CD14-positive monocyte (primary cell): ENCODE measurements at regions not wholly inside any gene's neighbourhood (a gene's known extent, or its start where the extent isn't known, plus 50 kb on each side); places are given as distances from the start of the nearest gene placed in this dataset.

Experiments used
- DNase-seq, 3 donors: peaks; one replicate each; pipeline ENCODE4 v3.0.0-alpha.2; 2011 to 2022
- H2AFZ ChIP-seq: 2 replicates; pipeline ENCODE4 v1.6.0; 2012; ENCODE audit warnings: mild to moderate bottlenecking, low read depth, low read length, inconsistent platforms; ENCODE audit not compliant: insufficient read depth, poor library complexity, severe bottlenecking
- H3K27ac ChIP-seq, 2 donors: 1 replicate in 1 of 2; 2 replicates in 1 of 2; pipeline ENCODE4 v1.5.1; 2012 to 2013; ENCODE audit warnings: low read length in 2 of 2, control low read depth in 1 of 2, inconsistent platforms in 1 of 2, low read depth in 1 of 2, mild to moderate bottlenecking in 1 of 2
- H3K27me3 ChIP-seq, 2 donors: one replicate each; pipeline versions ENCODE4 v1.6.0 to v1.6.1; 2011 to 2013; ENCODE audit warnings: low read length in 2 of 2; ENCODE audit not compliant: control insufficient read depth in 2 of 2, insufficient read depth in 2 of 2
- H3K36me3 ChIP-seq, 2 donors: replicated peaks in 1 of 2; 1 replicate in 1 of 2; 2 replicates in 1 of 2; pipeline versions ENCODE4 v1.5.1 to v1.6.1; 2012 to 2013; ENCODE audit warnings: low read length in 2 of 2, control low read depth in 1 of 2, inconsistent platforms in 1 of 2, mild to moderate bottlenecking in 1 of 2; ENCODE audit not compliant: insufficient read depth in 2 of 2, control insufficient read depth in 1 of 2
- H3K4me1 ChIP-seq, 2 donors: 1 replicate in 1 of 2; 2 replicates in 1 of 2; pipeline versions ENCODE4 v1.5.1 to v1.6.1; 2012 to 2013; ENCODE audit warnings: low read length in 2 of 2, control low read depth in 1 of 2, inconsistent platforms in 1 of 2, mild to moderate bottlenecking in 1 of 2, moderate library complexity in 1 of 2; ENCODE audit not compliant: insufficient read depth in 2 of 2, control insufficient read depth in 1 of 2
- H3K4me2 ChIP-seq: replicated peaks from 2 replicates; pipeline ENCODE3; 2012; ENCODE audit warnings: low read length, moderate library complexity, mild to moderate bottlenecking; ENCODE audit not compliant: poor library complexity, severe bottlenecking; ENCODE audit errors: extremely low read depth
- H3K4me3 ChIP-seq, 3 experiments: fragments of 200-600 bp in 1 of 3; sonication (generic) in 1 of 3; replicated peaks in 1 of 3; 1 replicate in 2 of 3; 2 replicates in 1 of 3; pipeline ENCODE4 v1.5.1; 2011 to 2013; ENCODE audit warnings: low read length in 3 of 3, mild to moderate bottlenecking in 3 of 3, control low read depth in 2 of 3, low read depth in 2 of 3, inconsistent platforms in 1 of 3, moderate library complexity in 1 of 3
- H3K79me2 ChIP-seq: 2 replicates; pipeline ENCODE4 v1.6.0; 2012; ENCODE audit warnings: mild to moderate bottlenecking, control low read depth, inconsistent platforms, low read length, moderate library complexity; ENCODE audit not compliant: insufficient read depth
- H3K9ac ChIP-seq: 2 replicates; pipeline ENCODE4 v1.6.0; 2017; ENCODE audit warnings: low read length, mild to moderate bottlenecking; ENCODE audit not compliant: insufficient read depth, poor library complexity, severe bottlenecking
- H3K9me3 ChIP-seq, 2 donors: replicated peaks in 1 of 2; 1 replicate in 1 of 2; 2 replicates in 1 of 2; pipeline versions ENCODE4 v1.5.1 to v1.6.1; 2012 to 2013; ENCODE audit warnings: low read length in 2 of 2, control low read depth in 1 of 2; ENCODE audit not compliant: control insufficient read depth in 1 of 2, insufficient read depth in 1 of 2
- H4K20me1 ChIP-seq: 2 replicates; pipeline ENCODE4 v1.6.0; 2012; ENCODE audit warnings: mild to moderate bottlenecking, low read length, control low read depth, moderate library complexity; ENCODE audit not compliant: insufficient read depth
- H3K27ac Mint-ChIP-seq, 7 donors: one replicate each; pipeline ENCODE4 v1.8.0; 2020; ENCODE audit warnings: mild to moderate bottlenecking in 7 of 7, mixed read lengths in 7 of 7, moderate library complexity in 6 of 7, inconsistent platforms in 2 of 7
- H3K27me3 Mint-ChIP-seq, 3 donors: one replicate each; pipeline ENCODE4 v1.8.0; 2021 to 2022; ENCODE audit warnings: low read depth in 3 of 3, mild to moderate bottlenecking in 3 of 3, mixed read lengths in 3 of 3, moderate library complexity in 3 of 3, inconsistent platforms in 1 of 3
- H3K36me3 Mint-ChIP-seq, 2 donors: one replicate each; pipeline ENCODE4 v1.8.0; 2020; ENCODE audit warnings: mixed read lengths in 2 of 2, inconsistent platforms in 1 of 2, mild to moderate bottlenecking in 1 of 2
- H3K4me1 Mint-ChIP-seq: one replicate; pipeline ENCODE4 v1.8.0; 2020; ENCODE audit warnings: mild to moderate bottlenecking, mixed read lengths
- H3K4me3 Mint-ChIP-seq, 2 donors: one replicate each; pipeline ENCODE4 v1.8.0; 2020; ENCODE audit warnings: mild to moderate bottlenecking in 2 of 2, mixed read lengths in 2 of 2, moderate library complexity in 1 of 2
- H3K9me3 Mint-ChIP-seq, 7 donors: one replicate each; pipeline ENCODE4 v1.8.0; 2020 to 2022; ENCODE audit warnings: mixed read lengths in 7 of 7, mild to moderate bottlenecking in 6 of 7, moderate library complexity in 6 of 7, inconsistent platforms in 2 of 7
- WGBS: methylation state at CpG from one replicate; pipeline ENCODE4 v1.1.5; 2013; ENCODE audit warnings: missing lambda C conversion rate; ENCODE audit not compliant: insufficient coverage; 5-methylcytosine and 5-hydroxymethylcytosine counted together
- intact Hi-C, 2 donors: fragments of 100-400 bp; cut with micrococcal nuclease; formaldehyde crosslinking; loops; one replicate each; pipeline versions ENCODE4 v1.15.0 to v1.15.1; 2023
- TF ChIP-seq, protein P1 (sequence below): fragments of 200-600 bp; IDR thresholded peaks from one replicate; pipeline ENCODE4 v1.8.0; 2022; ENCODE audit warnings: antibody characterized with exemption, mild to moderate bottlenecking

DNA sequence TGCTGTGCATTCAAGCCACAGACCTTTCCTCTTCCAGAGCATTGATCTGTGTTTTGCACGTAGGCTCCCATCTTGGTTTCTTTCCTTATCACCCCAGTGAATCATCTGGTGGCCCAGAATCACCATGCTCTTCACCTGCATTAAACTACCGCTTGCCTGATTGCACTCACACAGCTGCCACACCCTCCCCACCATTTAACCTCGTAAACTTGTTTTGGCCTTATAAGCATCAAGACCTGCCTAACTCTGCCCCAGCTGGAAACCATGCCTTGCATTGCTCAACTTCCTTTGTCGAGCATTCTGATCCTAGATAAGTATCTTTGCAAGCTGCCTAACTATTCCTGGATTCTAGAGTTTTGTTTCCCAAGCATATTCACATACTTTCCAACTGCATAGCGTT lies 369.6 kb upstream of the SEMA6A start:
- H3K79me2 ChIP-seq, result no peaks in the 10 kb centered on the region
- intact Hi-C loops, result no loop called here
- no peaks in the 10 kb centered on the region for H3K27me3 ChIP-seq
- no peak overlapping the region for H3K27ac ChIP-seq
- H3K4me1 ChIP-seq, result no peaks in the 10 kb centered on the region
- Mint-ChIP-seq H3K27me3 (peaks cover 0 to 2% (median 0%) of the 10 kb centered on the region in 3 donors), H3K36me3 (no peaks in the 10 kb centered on the region), H3K4me1 (no peaks in the 10 kb centered on the region), H3K4me3 (no peak overlapping the region), H3K27ac (peak overlapping the region in 1 of 7 donors; percentile 35), H3K9me3 (peaks cover 0 to 2% (median 0%) of the 10 kb centered on the region in 7 donors)
- H3K4me3 ChIP-seq, result no peak overlapping the region
- no peaks in the 10 kb centered on the region for H3K36me3 ChIP-seq
- TF ChIP-seq, protein P1, sequence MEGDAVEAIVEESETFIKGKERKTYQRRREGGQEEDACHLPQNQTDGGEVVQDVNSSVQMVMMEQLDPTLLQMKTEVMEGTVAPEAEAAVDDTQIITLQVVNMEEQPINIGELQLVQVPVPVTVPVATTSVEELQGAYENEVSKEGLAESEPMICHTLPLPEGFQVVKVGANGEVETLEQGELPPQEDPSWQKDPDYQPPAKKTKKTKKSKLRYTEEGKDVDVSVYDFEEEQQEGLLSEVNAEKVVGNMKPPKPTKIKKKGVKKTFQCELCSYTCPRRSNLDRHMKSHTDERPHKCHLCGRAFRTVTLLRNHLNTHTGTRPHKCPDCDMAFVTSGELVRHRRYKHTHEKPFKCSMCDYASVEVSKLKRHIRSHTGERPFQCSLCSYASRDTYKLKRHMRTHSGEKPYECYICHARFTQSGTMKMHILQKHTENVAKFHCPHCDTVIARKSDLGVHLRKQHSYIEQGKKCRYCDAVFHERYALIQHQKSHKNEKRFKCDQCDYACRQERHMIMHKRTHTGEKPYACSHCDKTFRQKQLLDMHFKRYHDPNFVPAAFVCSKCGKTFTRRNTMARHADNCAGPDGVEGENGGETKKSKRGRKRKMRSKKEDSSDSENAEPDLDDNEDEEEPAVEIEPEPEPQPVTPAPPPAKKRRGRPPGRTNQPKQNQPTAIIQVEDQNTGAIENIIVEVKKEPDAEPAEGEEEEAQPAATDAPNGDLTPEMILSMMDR, result no peak
- WGBS, result 73% methylated on average over 3 of the region's 5 CpGs
- no peak for DNase-seq
- no peaks in the 10 kb centered on the region for H3K9me3 ChIP-seq
- no peaks in the 10 kb centered on the region for H4K20me1 ChIP-seq
- no peak overlapping the region for H2AFZ ChIP-seq
- no peak overlapping the region for H3K9ac ChIP-seq
- no peak overlapping the region for H3K4me2 ChIP-seq

- 100% methylated on average over 1 of the region's 6 CpGs for WGBS
- peaks cover 0 to 2% (median 0%) of the 10 kb centered on the region in 7 donors for H3K9me3 Mint-ChIP-seq
- Histone ChIP-seq H3K9ac (no peak overlapping the region), H3K9me3 (no peaks in the 10 kb centered on the region), H3K27me3 (no peaks in the 10 kb centered on the region), H3K4me3 (no peak overlapping the region), H3K4me2 (no peak overlapping the region), H3K36me3 (no peaks in the 10 kb centered on the region), H2AFZ (no peak overlapping the region), H4K20me1 (no peaks in the 10 kb centered on the region), H3K4me1 (no peaks in the 10 kb centered on the region), H3K79me2 (no peaks in the 10 kb centered on the region), H3K27ac (no peak overlapping the region)
- H3K27me3 Mint-ChIP-seq, result peaks cover 0 to 2% (median 0%) of the 10 kb centered on the region in 3 donors
- no peak overlapping the region for H3K4me3 Mint-ChIP-seq
- no peak overlapping the region for H3K27ac Mint-ChIP-seq
- DNase-seq, result no peak
- TF ChIP-seq, protein P1, result no peak
- no peaks in the 10 kb centered on the region for H3K4me1 Mint-ChIP-seq
- intact Hi-C loops, result no loop called here
- H3K36me3 Mint-ChIP-seq, result no peaks in the 10 kb centered on the region
Observed at GRCh38 chr5:116942622-116943021, 368.0 kb upstream of the SEMA6A start.
